IPS DF 6.9 (cell line): ENCODE measurements at regions not wholly inside any gene's neighbourhood (a gene's known extent, or its start where the extent isn't known, plus 50 kb on each side); places are given as distances from the start of the nearest gene placed in this dataset.
"Not testable (repeated sequence)": the region's sequence is repeated elsewhere in the genome, so short reads cannot be mapped to it uniquely, and the experiment has no call there.

Source experiments
- DNase-seq: peaks from one replicate; pipeline ENCODE4 v3.0.0-alpha.2; 2013; ENCODE audit warnings: low read depth, low spot score
- H3K27ac ChIP-seq: one replicate; pipeline ENCODE4 v1.5.1; 2013; ENCODE audit warnings: low read length, control low read depth
- H3K27me3 ChIP-seq: 2 replicates; pipeline ENCODE4 v1.6.1; 2013; ENCODE audit warnings: mild to moderate bottlenecking, low read length; ENCODE audit not compliant: control insufficient read depth, insufficient read depth
- H3K36me3 ChIP-seq: 2 replicates; pipeline ENCODE4 v1.6.1; 2013; ENCODE audit warnings: low read length; ENCODE audit not compliant: control insufficient read depth, insufficient read depth
- H3K4me1 ChIP-seq: 2 replicates; pipeline ENCODE4 v1.6.1; 2013; ENCODE audit warnings: low read length; ENCODE audit not compliant: control insufficient read depth, insufficient read depth
- H3K4me3 ChIP-seq: 2 replicates; pipeline ENCODE4 v1.5.1; 2013; ENCODE audit warnings: mild to moderate bottlenecking, low read length
- H3K9me3 ChIP-seq: 2 replicates; pipeline ENCODE4 v1.6.1; 2013; ENCODE audit warnings: low read length, inconsistent platforms; ENCODE audit not compliant: control insufficient read depth, insufficient read depth
- WGBS: extraction: QIAGEN DNeasy Blood & Tissue Kit; methylation state at CpG from one replicate; pipeline ENCODE4 v1.1.7; 2013; ENCODE audit warnings: mixed read lengths, missing lambda C conversion rate; ENCODE audit not compliant: insufficient read length, insufficient coverage; 5-methylcytosine and 5-hydroxymethylcytosine counted together

DNA sequence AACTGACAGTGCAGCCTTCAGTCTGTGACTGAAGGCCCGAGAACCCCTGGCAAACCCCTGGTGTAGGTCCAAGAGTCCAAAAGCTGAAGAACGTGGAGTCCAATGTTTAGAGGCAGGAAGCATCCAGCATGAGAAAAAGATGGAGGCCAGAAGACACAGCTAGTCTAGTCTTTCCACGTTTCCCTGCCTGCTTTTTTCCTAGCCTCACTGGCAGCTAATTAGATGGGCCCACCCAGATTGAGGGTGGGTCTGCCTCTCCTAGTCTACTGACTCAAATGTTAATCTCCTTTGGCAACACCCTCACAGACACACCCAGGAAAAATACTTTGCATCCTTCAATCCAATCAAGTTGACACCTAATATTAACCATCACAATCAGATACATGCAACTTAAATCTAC, 87.8 kb downstream of the TENT5D start:
- no CpG with 5 or more reads among the region's 3 CpGs for WGBS
- DNase-seq, H3K27ac ChIP-seq, H3K4me3 ChIP-seq, H3K36me3 ChIP-seq, H3K9me3 ChIP-seq, H3K27me3 ChIP-seq, H3K4me1 ChIP-seq: not testable (repeated sequence)

DNA sequence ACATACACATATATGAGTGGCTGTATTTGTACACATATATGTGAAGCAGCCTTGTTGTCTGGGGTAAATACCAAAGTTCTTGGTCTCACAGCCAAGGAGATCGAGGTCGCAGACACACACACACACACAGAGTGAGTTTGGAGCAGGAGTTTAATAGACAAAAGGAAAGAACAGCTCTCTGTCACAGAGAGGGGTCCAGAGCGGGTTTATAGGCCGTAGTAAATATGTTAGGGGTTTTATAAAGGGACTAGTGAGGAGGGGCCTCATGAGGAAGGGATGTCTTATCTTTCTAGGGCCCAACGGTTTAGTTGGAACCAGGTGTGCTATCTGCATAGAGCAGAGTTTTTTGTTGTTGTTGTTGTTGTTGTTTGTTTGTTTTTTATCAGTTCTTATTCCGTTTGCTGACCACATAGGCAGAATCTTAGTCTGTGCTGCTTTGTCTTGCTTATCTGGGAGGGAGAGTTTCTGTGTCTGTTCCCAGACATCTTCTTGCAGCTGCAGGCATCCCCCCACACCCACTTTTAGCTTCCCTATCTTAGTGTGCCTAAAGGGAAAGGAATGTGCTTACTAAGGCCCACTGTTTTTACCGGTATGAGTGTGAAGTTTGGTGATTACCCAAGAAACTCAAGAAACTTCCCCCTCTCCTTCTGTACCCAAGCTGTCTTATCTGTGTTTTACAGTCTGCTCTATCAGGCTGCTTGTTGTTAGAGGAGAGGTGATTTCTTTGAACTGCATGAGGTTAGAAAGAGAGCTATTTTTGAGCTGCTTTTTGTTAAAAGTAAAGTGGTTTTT, 91.9 kb downstream of the TENT5D start:
- no CpG with 5 or more reads among the region's 7 CpGs for WGBS
- Histone ChIP-seq H3K4me3 (no peak overlapping the region), H3K27ac (no peak overlapping the region), H3K4me1 (no peaks in the 10 kb centered on the region), H3K36me3 (no peaks in the 10 kb centered on the region), H3K27me3 (no peaks in the 10 kb centered on the region), H3K9me3 (no peaks in the 10 kb centered on the region)
- DNase-seq = no peak

DNA sequence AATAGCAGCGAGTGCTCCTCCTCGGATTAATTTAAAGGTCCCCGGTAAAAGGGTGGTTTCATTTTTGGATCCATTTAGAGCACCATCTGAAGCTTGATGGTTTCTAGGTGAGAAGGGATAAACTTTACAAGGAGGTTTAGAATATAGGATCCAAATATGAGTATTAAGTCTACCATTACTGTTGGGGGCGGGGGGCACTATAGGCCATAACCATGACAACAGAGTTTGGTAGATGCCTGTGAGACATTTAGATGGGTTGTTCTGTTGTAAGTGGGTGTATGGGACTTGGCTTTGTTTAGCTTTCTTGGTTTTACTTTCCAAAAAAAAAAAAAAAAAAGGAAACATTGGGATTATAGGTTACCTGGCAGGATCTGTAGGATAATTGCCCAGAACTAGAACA, 92.7 kb downstream of the TENT5D start:
- H3K9me3 ChIP-seq = no peaks in the 10 kb centered on the region
- H3K27ac ChIP-seq = no peak overlapping the region
- no peaks in the 10 kb centered on the region for H3K27me3 ChIP-seq
- no peaks in the 10 kb centered on the region for H3K4me1 ChIP-seq
- WGBS = no CpG with 5 or more reads among the region's 4 CpGs
- DNase-seq = no peak
- no peaks in the 10 kb centered on the region for H3K36me3 ChIP-seq
- no peak overlapping the region for H3K4me3 ChIP-seq

DNA sequence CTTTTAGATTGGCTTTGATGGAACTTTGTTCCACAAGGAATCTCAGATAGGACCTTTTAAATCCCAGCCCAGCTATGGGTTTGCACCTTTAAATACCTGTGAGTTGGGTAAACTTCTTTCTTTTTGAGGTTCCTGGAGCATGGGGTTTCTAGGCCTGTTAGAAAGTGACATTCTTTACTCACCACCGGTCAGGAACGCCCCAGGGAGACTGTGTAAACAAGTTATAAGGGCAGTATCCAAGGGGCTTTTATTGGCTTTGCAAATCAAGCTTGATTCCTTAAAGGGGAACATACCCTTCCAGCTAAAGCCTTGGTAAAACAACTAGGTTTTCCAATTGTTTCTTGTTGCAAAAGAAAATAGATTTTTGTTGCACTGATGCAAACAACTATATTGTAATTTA, 93.4 kb downstream of the TENT5D start:
- Histone ChIP-seq H3K4me3 (no peak overlapping the region), H3K27ac (no peak overlapping the region)
- no CpG with 5 or more reads among the region's 2 CpGs for WGBS

DNA sequence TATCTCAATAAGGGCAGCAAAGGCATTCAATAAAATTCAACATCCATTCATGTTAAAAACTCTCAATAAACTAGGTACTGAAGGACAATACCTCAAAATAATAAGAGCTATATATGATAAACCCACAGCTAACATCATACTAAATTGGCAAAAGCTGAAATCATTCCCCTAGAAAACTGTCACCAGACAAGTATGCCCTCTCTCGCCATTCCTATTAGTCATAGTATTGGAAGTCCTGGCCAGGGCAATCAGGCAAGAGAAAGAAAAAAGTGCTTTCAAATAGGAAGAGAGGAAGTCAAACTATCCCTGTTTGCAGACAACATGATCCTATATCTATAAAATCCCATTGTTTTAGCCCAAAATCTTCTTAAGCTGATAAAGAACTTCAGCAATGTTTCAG, 116.8 kb downstream of the TENT5D start:
- no peaks in the 10 kb centered on the region for H3K27me3 ChIP-seq
- no CpG with 5 or more reads among the region's 1 CpG for WGBS
- no peak overlapping the region for H3K27ac ChIP-seq
- no peak overlapping the region for H3K4me3 ChIP-seq
- DNase-seq = no peak
- no peaks in the 10 kb centered on the region for H3K4me1 ChIP-seq
- H3K36me3 ChIP-seq = no peaks in the 10 kb centered on the region
- no peaks in the 10 kb centered on the region for H3K9me3 ChIP-seq

More for the DNA sequence above, 93.4 kb downstream of the TENT5D start:
- no peaks in the 10 kb centered on the region for H3K27me3 ChIP-seq
- no peaks in the 10 kb centered on the region for H3K4me1 ChIP-seq
- no peak for DNase-seq
- no peaks in the 10 kb centered on the region for H3K36me3 ChIP-seq
- no peaks in the 10 kb centered on the region for H3K9me3 ChIP-seq

DNA sequence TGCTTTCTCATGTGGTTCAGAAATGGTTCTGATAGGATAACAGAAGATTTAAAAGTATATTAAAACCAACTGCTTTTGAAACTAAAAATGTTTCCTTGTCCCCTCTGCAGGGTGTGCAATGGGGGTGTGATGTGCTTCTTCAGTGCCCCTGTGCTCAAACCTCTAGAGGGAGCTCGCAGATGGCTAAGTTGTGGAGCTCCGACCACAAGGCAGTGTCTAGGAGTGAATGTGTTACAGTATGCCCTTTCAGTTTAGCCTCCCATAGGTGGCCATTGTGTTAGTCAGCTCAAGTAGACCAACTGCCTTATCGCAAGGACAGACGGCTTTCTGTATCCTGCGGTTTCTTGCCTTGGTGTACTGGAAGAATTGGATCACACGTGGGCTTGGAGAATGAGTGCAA, 130.5 kb downstream of the TENT5D start:
- Histone ChIP-seq H3K27ac (no peak overlapping the region), H3K4me1 (no peaks in the 10 kb centered on the region), H3K36me3 (no peaks in the 10 kb centered on the region), H3K9me3 (no peaks in the 10 kb centered on the region), H3K27me3 (no peaks in the 10 kb centered on the region), H3K4me3 (no peak overlapping the region)
- peak; percentile 11 for DNase-seq
- no CpG with 5 or more reads among the region's 6 CpGs for WGBS

DNA sequence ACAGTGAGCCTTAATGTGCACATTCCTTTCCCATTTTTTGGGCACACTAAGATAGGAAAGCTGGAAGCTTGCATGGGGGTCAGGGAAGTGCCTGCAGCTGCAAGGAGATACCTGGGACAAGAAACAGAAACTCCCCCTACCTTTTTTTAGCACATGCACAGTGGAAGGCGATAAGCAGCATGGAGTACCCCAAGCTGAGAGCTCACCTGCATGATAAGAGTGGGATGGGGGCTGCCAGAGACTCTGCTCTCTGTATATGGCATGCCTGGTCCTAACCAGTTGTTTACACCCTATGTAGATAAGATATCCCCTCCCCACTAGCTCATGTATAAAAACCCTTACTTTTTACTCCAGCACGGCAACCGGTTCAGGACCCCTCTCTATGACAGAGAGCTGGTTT, 135.9 kb downstream of the TENT5D start:
- no CpG with 5 or more reads among the region's 3 CpGs for WGBS

DNA sequence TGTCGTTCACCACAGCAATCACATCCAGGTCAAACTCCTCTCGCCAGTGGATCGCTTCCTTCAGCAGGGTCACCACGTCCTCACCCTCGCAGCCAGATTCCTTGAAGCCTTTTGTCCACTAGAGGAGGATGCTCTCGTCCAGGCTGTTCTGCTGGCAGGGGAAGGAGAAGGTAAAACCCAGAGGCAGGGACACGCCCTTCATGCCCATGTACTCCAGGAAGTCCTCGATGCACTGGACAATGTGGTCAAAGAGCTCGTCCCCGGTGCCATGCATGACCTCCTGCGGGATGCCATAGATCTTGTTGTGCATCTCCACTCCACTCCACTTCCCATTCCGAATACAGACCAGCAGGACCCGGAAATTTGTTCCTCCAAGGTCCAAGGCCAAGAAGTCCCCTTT, 152.4 kb downstream of the TENT5D start:
- no CpG with 5 or more reads among the region's 13 CpGs for WGBS
- DNase-seq = no peak
- Histone ChIP-seq H3K4me1 (no peaks in the 10 kb centered on the region), H3K36me3 (no peaks in the 10 kb centered on the region), H3K27me3 (no peaks in the 10 kb centered on the region), H3K9me3 (no peaks in the 10 kb centered on the region; the same call in 1 of the 2 replicates), H3K4me3 (no peak overlapping the region), H3K27ac (no peak overlapping the region)

More for the DNA sequence above, 135.9 kb downstream of the TENT5D start:
- no peak overlapping the region for H3K27ac ChIP-seq
- no peak for DNase-seq
- no peaks in the 10 kb centered on the region for H3K27me3 ChIP-seq
- H3K9me3 ChIP-seq = no peaks in the 10 kb centered on the region
- H3K4me1 ChIP-seq = no peaks in the 10 kb centered on the region
- H3K36me3 ChIP-seq = no peaks in the 10 kb centered on the region
- no peak overlapping the region for H3K4me3 ChIP-seq

DNA sequence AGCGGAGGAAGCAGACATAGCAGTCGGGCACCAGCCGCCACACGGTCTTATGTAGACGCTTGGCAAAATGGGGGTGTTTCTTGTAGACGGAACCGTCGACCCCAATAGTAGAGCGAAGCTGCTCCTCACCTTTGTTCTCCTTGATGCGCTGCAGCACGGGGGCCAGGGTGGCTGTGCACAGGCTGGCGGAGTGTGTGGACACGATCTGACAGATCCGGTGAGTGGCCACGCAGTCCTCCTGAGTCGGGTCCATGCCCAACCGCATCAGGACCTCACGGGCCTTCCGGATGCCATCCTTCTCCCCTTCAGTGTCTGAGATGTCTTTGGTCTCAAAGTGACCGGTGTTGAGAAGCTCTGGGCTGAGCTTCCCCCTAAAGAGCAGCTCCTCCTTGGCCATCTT, 153.0 kb downstream of the TENT5D start:
- Histone ChIP-seq H3K36me3 (no peaks in the 10 kb centered on the region), H3K27me3 (no peaks in the 10 kb centered on the region), H3K9me3 (no peaks in the 10 kb centered on the region; the same call in 1 of the 2 replicates), H3K4me3 (no peak overlapping the region), H3K4me1 (no peaks in the 10 kb centered on the region), H3K27ac (no peak overlapping the region)
- no CpG with 5 or more reads among the region's 20 CpGs for WGBS
- no peak for DNase-seq

DNA sequence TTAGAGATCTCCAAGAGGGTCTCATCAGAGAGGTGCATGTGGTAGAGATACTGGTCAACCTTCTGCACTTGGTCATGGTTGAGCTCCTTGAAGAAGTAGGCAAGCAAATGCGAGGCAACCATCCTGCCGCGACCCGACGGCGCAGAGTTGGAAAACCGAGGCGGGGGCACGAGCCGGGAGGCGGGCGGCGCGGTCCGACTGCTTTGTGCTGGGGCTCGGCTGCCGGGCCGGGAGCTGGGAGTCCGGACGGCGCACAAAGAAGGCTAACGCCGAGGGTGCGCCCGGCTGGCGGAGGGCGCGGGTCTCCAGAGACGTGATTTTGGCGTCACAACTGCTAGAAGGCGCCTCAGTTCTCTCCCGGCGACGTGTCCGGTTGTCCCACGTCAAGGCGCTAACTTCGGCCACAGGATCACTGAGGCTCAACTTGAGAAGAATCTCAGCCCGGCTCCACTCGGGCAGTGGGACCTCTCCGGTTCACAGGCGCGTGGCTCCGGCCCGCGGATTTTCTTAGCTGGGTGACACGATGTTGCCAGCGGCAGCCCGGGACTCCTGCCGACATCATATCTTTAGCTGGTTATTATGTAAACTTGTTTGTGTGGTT, 154.3 kb downstream of the TENT5D start:
- not testable (repeated sequence) for H3K27me3 ChIP-seq, H3K27ac ChIP-seq, DNase-seq, H3K4me1 ChIP-seq, H3K4me3 ChIP-seq, H3K36me3 ChIP-seq, H3K9me3 ChIP-seq
- no CpG with 5 or more reads among the region's 50 CpGs for WGBS

DNA sequence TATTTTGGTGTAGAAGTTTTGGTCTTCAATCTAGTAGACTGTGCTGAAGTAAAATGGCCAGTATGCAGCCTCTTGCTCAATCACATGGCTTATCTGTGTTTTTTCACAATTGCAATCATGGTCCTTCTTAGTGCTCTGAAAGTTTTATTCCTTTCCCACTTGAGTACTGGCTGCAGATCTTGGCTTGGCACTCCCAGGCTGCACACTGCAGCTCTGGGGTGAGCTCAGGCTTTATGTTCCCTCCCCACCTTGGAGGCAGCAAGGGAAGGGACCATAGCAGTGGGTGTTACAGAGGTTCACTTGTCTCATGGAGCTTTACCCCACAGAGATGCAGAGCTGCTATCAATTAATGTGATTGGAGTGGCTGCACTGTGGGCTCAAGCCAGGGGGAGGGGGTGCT, 156.0 kb downstream of the TENT5D start:
- Histone ChIP-seq H3K4me3 (no peak overlapping the region), H3K27ac (no peak overlapping the region), H3K36me3 (no peaks in the 10 kb centered on the region), H3K9me3 (no peaks in the 10 kb centered on the region), H3K4me1 (no peaks in the 10 kb centered on the region), H3K27me3 (no peaks in the 10 kb centered on the region)
- no peak for DNase-seq
